ENCODE measurements at regions not wholly inside any gene's neighbourhood (a gene's known extent, or its start where the extent isn't known, plus 50 kb on each side); places are given as distances from the start of the nearest gene placed in this dataset.

GRCh38 chr10:84706431-84706830 lies 378.0 kb downstream of the CCSER2 start:
- Histone ChIP-seq H3K9me3 (ENCODE audit: insufficient read depth, low read length) (no peaks in the 10 kb centered on the region), H2AFZ (ENCODE audit: low read depth, low read length, severe bottlenecking) (no peak overlapping the region), H3F3A (ENCODE audit: insufficient read depth) (no peaks in the 10 kb centered on the region), H3K9ac (ENCODE audit: low read length) (no peak overlapping the region), H3K9me2 (replicated peaks; ENCODE audit: insufficient read depth, low read length) (no peaks in the 10 kb centered on the region), H3K27me3 (ENCODE audit: low read length) (no peaks in the 10 kb centered on the region), H3K36me3 (ENCODE audit: low read length) (no peaks in the 10 kb centered on the region), H3K4me3 (ENCODE audit: insufficient read depth, low read length, poor library complexity, severe bottlenecking) (no peak overlapping the region), H3K79me2 (ENCODE audit: insufficient read depth, low read length) (no peaks in the 10 kb centered on the region), H3K4me2 (ENCODE audit: low read depth, low read length, poor library complexity, severe bottlenecking) (no peak overlapping the region), H4K20me1 (ENCODE audit: low read depth, low read length) (no peaks in the 10 kb centered on the region), H3K27ac (ENCODE audit: low read depth, low read length) (no peak overlapping the region)
- TF ChIP-seq EZH2phosphoT487 (conservative IDR thresholded peaks at IDR 0.05; ENCODE audit: low read length) (no peak), CTCF (IDR thresholded peaks at IDR 0.05; ENCODE audit: insufficient read depth, low read length, poor library complexity, severe bottlenecking) (no peak)

- Histone ChIP-seq H2AFZ (ENCODE audit: low read depth, low read length, severe bottlenecking) (no peak overlapping the region), H3F3A (ENCODE audit: insufficient read depth) (no peaks in the 10 kb centered on the region), H3K79me2 (ENCODE audit: insufficient read depth, low read length) (no peaks in the 10 kb centered on the region), H3K4me2 (ENCODE audit: low read depth, low read length, poor library complexity, severe bottlenecking) (no peak overlapping the region), H3K9ac (ENCODE audit: low read length) (no peak overlapping the region), H4K20me1 (ENCODE audit: low read depth, low read length) (no peaks in the 10 kb centered on the region), H3K4me3 (ENCODE audit: insufficient read depth, low read length, poor library complexity, severe bottlenecking) (no peak overlapping the region), H3K27ac (ENCODE audit: low read depth, low read length) (no peak overlapping the region), H3K27me3 (ENCODE audit: low read length) (no peaks in the 10 kb centered on the region), H3K36me3 (ENCODE audit: low read length) (no peaks in the 10 kb centered on the region), H3K9me2 (replicated peaks; ENCODE audit: insufficient read depth, low read length) (no peaks in the 10 kb centered on the region), H3K9me3 (ENCODE audit: insufficient read depth, low read length) (no peaks in the 10 kb centered on the region)
- no peak for TF ChIP-seq EZH2phosphoT487 (conservative IDR thresholded peaks at IDR 0.05; ENCODE audit: low read length)
- TF ChIP-seq CTCF (IDR thresholded peaks at IDR 0.05; ENCODE audit: insufficient read depth, low read length, poor library complexity, severe bottlenecking), result no peak
Measured at GRCh38 chr10:84706875-84707274, 378.5 kb downstream of the CCSER2 start.

GRCh38 chr10:84715911-84716310 lies 387.5 kb downstream of the CCSER2 start:
- Histone ChIP-seq H3K36me3 (ENCODE audit: low read length) (no peaks in the 10 kb centered on the region), H3K9me3 (ENCODE audit: insufficient read depth, low read length) (no peaks in the 10 kb centered on the region), H3K79me2 (ENCODE audit: insufficient read depth, low read length) (no peaks in the 10 kb centered on the region), H3K27me3 (ENCODE audit: low read length) (no peaks in the 10 kb centered on the region), H3K9ac (ENCODE audit: low read length) (no peak overlapping the region), H3F3A (ENCODE audit: insufficient read depth) (no peaks in the 10 kb centered on the region), H4K20me1 (ENCODE audit: low read depth, low read length) (no peaks in the 10 kb centered on the region), H3K4me2 (ENCODE audit: low read depth, low read length, poor library complexity, severe bottlenecking) (no peak overlapping the region), H3K27ac (ENCODE audit: low read depth, low read length) (no peak overlapping the region), H3K4me3 (ENCODE audit: insufficient read depth, low read length, poor library complexity, severe bottlenecking) (no peak overlapping the region), H2AFZ (ENCODE audit: low read depth, low read length, severe bottlenecking) (no peak overlapping the region), H3K9me2 (replicated peaks; ENCODE audit: insufficient read depth, low read length) (no peaks in the 10 kb centered on the region)
- peak; percentile 56 for TF ChIP-seq CTCF (IDR thresholded peaks at IDR 0.05; ENCODE audit: insufficient read depth, low read length, poor library complexity, severe bottlenecking)
- TF ChIP-seq EZH2phosphoT487 (conservative IDR thresholded peaks at IDR 0.05; ENCODE audit: low read length), result no peak
